ENCODE measurements at regions not wholly inside any gene's neighbourhood (a gene's known extent, or its start where the extent isn't known, plus 50 kb on each side); places are given as distances from the start of the nearest gene placed in this dataset.

- TF ChIP-seq CBX8 (IDR thresholded peaks at IDR 0.05; ENCODE audit: borderline replicate concordance, extremely low read depth, low read depth, low read length, poor library complexity, severe bottlenecking) = no peak
These were observed 289.6 kb upstream of the ZNF804A start (continued) for GRCh38 chr2:184308706-184309105.

- Histone ChIP-seq H3K9ac (ENCODE audit: insufficient read depth in 1 of 2, low read depth in 2 of 2, low read length in 2 of 2) (no peak overlapping the region), H3K4me2 (ENCODE audit: insufficient read depth, low read length) (no peak overlapping the region), H2AFZ (ENCODE audit: low read depth, low read length) (no peak overlapping the region), H4K20me1 (replicated peaks; ENCODE audit: control insufficient read depth, insufficient read depth, low read length) (no peaks in the 10 kb centered on the region), H3K4me1 (replicated peaks in 1 of 2; ENCODE audit: control insufficient read depth in 2 of 2, insufficient read depth in 2 of 2, low read length in 2 of 2) (no peaks in the 10 kb centered on the region), H3K4me3 (no peak overlapping the region), H3K79me2 (ENCODE audit: control insufficient read depth, insufficient read depth, low read length) (no peaks in the 10 kb centered on the region), H3K27me3 (ENCODE audit: control insufficient read depth in 2 of 2, insufficient read depth in 2 of 2, low read length in 2 of 2) (no peaks in the 10 kb centered on the region), H3K27ac (ENCODE audit: extremely low read depth, low read depth, low read length) (no peak overlapping the region), H3K9me1 (ENCODE audit: control insufficient read depth, insufficient read depth, low read length) (no peaks in the 10 kb centered on the region), H3K9me3 (replicated peaks; ENCODE audit: control insufficient read depth, insufficient read depth, low read depth, low read length) (no peaks in the 10 kb centered on the region), H3K36me3 (ENCODE audit: control insufficient read depth, insufficient read depth, low read length) (no peaks in the 10 kb centered on the region)
- POLR2A ChIA-PET = no interaction called here
- CTCF ChIA-PET (ENCODE audit: low intra/inter-chr PET ratio) = no interaction called here
- ATAC-seq = no peak
- no peak for FAIRE-seq
- no TSS peak for BruUV-seq (replicated peaks)
- TF ChIP-seq CBX5 (IDR thresholded peaks at IDR 0.05; ENCODE audit: borderline replicate concordance, low read depth) = no peak
- TF ChIP-seq VEZF1 (CRISPR knock-in tag; IDR thresholded peaks at IDR 0.05) = no peak
- TF ChIP-seq PATZ1 (CRISPR knock-in tag; IDR thresholded peaks at IDR 0.05; ENCODE audit: borderline replicate concordance) = no peak
- WGBS (ENCODE audit: insufficient coverage, low coverage, missing lambda C conversion rate) = 10% methylated on average over 7 of the region's 7 CpGs
- intact Hi-C loops (cut with micrococcal nuclease) = no loop called here
- no peak for DNase-seq (ENCODE audit: extremely low read depth in 1 of 4, low spot score in 3 of 4)
- in situ Hi-C loops (cut with MboI) = no loop called here
These were observed 285.4 kb upstream of the ZNF804A start for GRCh38 chr2:184312970-184313369.
